Smooth muscle cell (in vitro differentiated cells): ENCODE measurements at regions not wholly inside any gene's neighbourhood (a gene's known extent, or its start where the extent isn't known, plus 50 kb on each side); places are given as distances from the start of the nearest gene placed in this dataset.

Experiments used
- DNase-seq: peaks from one replicate; lab custom pipeline; 2025; ENCODE audit not compliant: unreplicated experiment; lab: John Stamatoyannopoulos, UW
- H2AFZ ChIP-seq: fragments of 200-600 bp; sonication (generic); 2 replicates; pipeline ENCODE4 v1.6.0; 2016; ENCODE audit warnings: antibody characterized with exemption, low read depth, mild to moderate bottlenecking
- H3F3A ChIP-seq: fragments of 200-600 bp; sonication (generic); 2 replicates; pipeline ENCODE4 v1.6.0; 2017; ENCODE audit warnings: antibody characterized with exemption, low read depth
- H3K27ac ChIP-seq: fragments of 200-600 bp; sonication (generic); 2 replicates; pipeline ENCODE4 v1.5.1; 2016; ENCODE audit warnings: low read depth, mild to moderate bottlenecking
- H3K27me3 ChIP-seq: fragments of 200-600 bp; sonication (generic); 2 replicates; pipeline ENCODE4 v1.6.1; 2016; ENCODE audit warnings: low read depth, mild to moderate bottlenecking
- H3K36me3 ChIP-seq: fragments of 200-600 bp; sonication (generic); 2 replicates; pipeline ENCODE4 v1.5.1; 2016; ENCODE audit warnings: low read depth
- H3K4me1 ChIP-seq: fragments of 200-600 bp; sonication (generic); 2 replicates; pipeline ENCODE4 v1.5.1; 2016; ENCODE audit warnings: low read depth
- H3K4me2 ChIP-seq: fragments of 200-600 bp; sonication (generic); 2 replicates; pipeline ENCODE4 v1.6.0; 2016; ENCODE audit warnings: mild to moderate bottlenecking
- H3K4me3 ChIP-seq: fragments of 200-600 bp; sonication (generic); 2 replicates; pipeline ENCODE4 v1.5.1; 2016; ENCODE audit warnings: mild to moderate bottlenecking
- H3K79me2 ChIP-seq: fragments of 200-600 bp; sonication (generic); 2 replicates; pipeline ENCODE4 v1.6.0; 2016; ENCODE audit warnings: low read depth, mild to moderate bottlenecking
- H3K9ac ChIP-seq: fragments of 200-600 bp; sonication (generic); 2 replicates; pipeline ENCODE4 v1.6.0; 2016; ENCODE audit warnings: low read depth
- H3K9me3 ChIP-seq: fragments of 200-600 bp; sonication (generic); replicated peaks from 2 replicates; pipeline ENCODE4 v1.5.1; 2016; ENCODE audit warnings: low read depth
- H4K20me1 ChIP-seq: fragments of 200-600 bp; sonication (generic); 2 replicates; pipeline ENCODE4 v1.6.0; 2016; ENCODE audit warnings: low read depth
- WGBS: methylation state at CpG from one replicate; pipeline ENCODE4 v1.1.7; 2016; ENCODE audit warnings: low lambda C conversion rate; 5-methylcytosine and 5-hydroxymethylcytosine counted together
- TF ChIP-seq, protein P1 (sequence below): fragments of 200-600 bp; sonication (generic); IDR thresholded peaks from 2 replicates; pipeline ENCODE4 v1.5.1; 2017; ENCODE audit warnings: borderline replicate concordance, mild to moderate bottlenecking, antibody characterized with exemption; ENCODE audit not compliant: insufficient read depth, poor library complexity, severe bottlenecking

DNA sequence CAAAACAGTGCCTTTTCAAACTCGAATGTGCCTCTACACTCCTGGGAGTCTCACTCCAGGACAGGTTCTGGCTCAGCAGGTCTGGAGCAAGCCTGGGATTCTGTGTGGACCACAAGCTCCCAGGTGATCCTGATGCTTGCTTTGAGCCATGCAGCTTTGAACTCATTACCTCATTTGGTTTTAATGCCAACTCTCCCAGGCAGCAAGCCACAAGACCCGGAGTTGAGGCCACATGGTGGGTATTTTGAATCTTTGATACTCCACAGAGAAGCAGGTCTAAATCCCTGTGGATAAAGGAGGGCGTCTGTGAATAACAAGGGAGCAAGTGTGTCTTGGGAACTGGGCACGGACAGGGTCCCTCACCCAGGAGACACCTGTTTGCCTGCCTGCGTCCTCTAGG lies 205.4 kb upstream of the CST7 start:
- Histone ChIP-seq H3F3A (no peaks in the 10 kb centered on the region), H3K4me2 (no peak overlapping the region), H3K4me1 (no peaks in the 10 kb centered on the region), H3K79me2 (no peaks in the 10 kb centered on the region), H3K9ac (no peak overlapping the region), H2AFZ (no peak overlapping the region), H3K27me3 (no peaks in the 10 kb centered on the region), H3K4me3 (no peak overlapping the region), H3K9me3 (no peaks in the 10 kb centered on the region), H3K27ac (no peak overlapping the region), H4K20me1 (no peaks in the 10 kb centered on the region), H3K36me3 (no peaks in the 10 kb centered on the region)
- TF ChIP-seq, protein P1, sequence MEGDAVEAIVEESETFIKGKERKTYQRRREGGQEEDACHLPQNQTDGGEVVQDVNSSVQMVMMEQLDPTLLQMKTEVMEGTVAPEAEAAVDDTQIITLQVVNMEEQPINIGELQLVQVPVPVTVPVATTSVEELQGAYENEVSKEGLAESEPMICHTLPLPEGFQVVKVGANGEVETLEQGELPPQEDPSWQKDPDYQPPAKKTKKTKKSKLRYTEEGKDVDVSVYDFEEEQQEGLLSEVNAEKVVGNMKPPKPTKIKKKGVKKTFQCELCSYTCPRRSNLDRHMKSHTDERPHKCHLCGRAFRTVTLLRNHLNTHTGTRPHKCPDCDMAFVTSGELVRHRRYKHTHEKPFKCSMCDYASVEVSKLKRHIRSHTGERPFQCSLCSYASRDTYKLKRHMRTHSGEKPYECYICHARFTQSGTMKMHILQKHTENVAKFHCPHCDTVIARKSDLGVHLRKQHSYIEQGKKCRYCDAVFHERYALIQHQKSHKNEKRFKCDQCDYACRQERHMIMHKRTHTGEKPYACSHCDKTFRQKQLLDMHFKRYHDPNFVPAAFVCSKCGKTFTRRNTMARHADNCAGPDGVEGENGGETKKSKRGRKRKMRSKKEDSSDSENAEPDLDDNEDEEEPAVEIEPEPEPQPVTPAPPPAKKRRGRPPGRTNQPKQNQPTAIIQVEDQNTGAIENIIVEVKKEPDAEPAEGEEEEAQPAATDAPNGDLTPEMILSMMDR: no peak
- 64% methylated on average over 5 of the region's 5 CpGs for WGBS
- no peak for DNase-seq

DNA sequence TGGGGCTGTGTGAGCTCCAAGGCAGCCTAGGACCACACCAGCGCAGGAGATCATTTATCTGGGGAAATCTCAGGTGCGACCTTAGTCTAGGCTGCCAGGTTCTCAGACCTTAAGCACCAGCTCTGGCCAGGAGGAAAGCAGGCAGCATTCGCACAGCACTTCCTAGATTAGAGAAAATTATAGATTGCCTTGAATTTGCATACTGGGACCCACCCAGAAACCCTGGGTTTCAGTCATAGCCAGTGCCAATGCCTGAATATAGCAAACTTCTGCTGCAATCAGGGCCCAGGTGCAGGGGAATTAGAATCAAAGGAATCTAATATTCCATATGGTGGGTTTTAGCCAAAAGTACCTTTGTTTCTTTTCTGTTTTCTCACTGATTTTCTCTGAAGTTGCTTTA lies 204.3 kb upstream of the CST7 start:
- Histone ChIP-seq H3K27me3 (no peaks in the 10 kb centered on the region), H4K20me1 (no peaks in the 10 kb centered on the region)
- WGBS: 94% methylated on average over 3 of the region's 3 CpGs

DNA sequence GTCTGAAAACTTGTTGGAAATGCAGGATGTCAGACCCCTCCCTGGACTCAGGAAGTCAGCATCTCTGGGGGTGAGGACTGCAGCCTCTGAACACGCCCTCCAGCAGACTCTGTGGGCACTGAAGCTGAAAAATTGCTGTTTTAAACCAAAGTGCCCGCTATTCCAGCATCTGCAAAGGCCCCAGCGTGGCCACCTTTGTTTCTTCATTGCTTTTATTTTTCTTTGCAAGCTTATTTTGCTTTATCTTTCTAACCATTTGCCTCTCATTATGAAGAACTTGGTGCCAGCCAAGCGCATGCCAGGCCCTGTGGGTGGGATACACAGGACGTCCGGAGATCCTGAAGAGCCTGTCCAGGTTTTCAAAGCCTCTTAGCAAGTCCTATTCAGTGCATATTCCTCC lies 203.9 kb upstream of the CST7 start:
- Histone ChIP-seq H3K9ac (no peak overlapping the region), H3K27ac (no peak overlapping the region), H3K27me3 (no peaks in the 10 kb centered on the region), H3K4me1 (no peaks in the 10 kb centered on the region), H3K4me3 (no peak overlapping the region), H3K36me3 (no peaks in the 10 kb centered on the region), H2AFZ (no peak overlapping the region), H4K20me1 (no peaks in the 10 kb centered on the region), H3K4me2 (no peak overlapping the region), H3K9me3 (no peaks in the 10 kb centered on the region), H3K79me2 (no peaks in the 10 kb centered on the region), H3F3A (no peaks in the 10 kb centered on the region)
- TF ChIP-seq, protein P1: no peak
- DNase-seq: no peak
- 98% methylated on average over 6 of the region's 6 CpGs for WGBS

More for the DNA sequence above, 204.3 kb upstream of the CST7 start:
- no peaks in the 10 kb centered on the region for H3K79me2 ChIP-seq
- H3K9ac ChIP-seq: no peak overlapping the region
- no peak overlapping the region for H3K4me3 ChIP-seq
- no peaks in the 10 kb centered on the region for H3K9me3 ChIP-seq
- H3F3A ChIP-seq: no peaks in the 10 kb centered on the region
- no peak overlapping the region for H3K4me2 ChIP-seq
- TF ChIP-seq, protein P1: no peak
- no peak overlapping the region for H2AFZ ChIP-seq
- H3K27ac ChIP-seq: no peak overlapping the region
- H3K4me1 ChIP-seq: no peaks in the 10 kb centered on the region
- no peaks in the 10 kb centered on the region for H3K36me3 ChIP-seq
- no peak for DNase-seq

DNA sequence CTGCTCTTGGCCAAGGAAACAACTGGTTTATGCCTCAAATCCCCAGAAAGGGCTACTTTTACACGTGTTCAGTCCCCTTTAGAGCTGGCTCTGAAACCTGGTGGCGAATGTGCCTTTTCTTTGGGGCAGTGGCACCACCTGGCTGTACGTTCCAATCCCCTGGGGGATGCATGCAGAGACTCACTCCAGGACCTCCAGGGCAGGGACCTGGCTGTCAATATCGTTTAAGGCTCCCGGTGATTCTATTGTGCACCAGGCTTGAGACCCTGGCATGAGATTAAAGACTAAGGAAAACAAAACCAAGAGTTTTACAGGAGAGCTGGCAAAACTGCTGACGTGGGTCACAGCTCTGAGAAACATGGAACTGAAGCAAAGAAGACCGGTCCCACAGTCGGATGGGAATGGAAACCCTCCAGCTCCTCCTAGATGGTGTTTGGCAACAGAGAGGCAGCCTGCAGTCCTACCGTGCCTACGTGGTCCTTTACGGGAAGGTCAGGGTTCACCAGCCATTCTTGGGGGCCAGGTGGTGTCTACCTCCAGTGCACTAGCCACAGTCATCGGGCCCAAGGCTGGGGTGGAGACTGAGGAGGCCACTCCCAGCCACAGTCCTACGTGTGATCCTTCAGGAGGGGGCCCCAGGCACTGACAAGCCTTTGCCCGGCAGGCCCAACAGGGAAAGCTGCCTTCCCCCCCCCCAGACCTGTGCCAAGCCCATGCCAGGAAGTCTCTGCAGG lies 203.3 kb upstream of the CST7 start:
- TF ChIP-seq, protein P1: no peak
- H3F3A ChIP-seq: no peaks in the 10 kb centered on the region
- no peak overlapping the region for H2AFZ ChIP-seq
- H3K36me3 ChIP-seq: no peaks in the 10 kb centered on the region
- H3K4me2 ChIP-seq: no peak overlapping the region
- no peaks in the 10 kb centered on the region for H4K20me1 ChIP-seq
- DNase-seq: no peak
- H3K4me3 ChIP-seq: no peak overlapping the region
- H3K27me3 ChIP-seq: no peaks in the 10 kb centered on the region
- 87% methylated on average over 14 of the region's 14 CpGs for WGBS
- H3K27ac ChIP-seq: no peak overlapping the region
- H3K9me3 ChIP-seq: no peaks in the 10 kb centered on the region
- no peaks in the 10 kb centered on the region for H3K79me2 ChIP-seq
- no peak overlapping the region for H3K9ac ChIP-seq
- no peaks in the 10 kb centered on the region for H3K4me1 ChIP-seq
